ENCODE measurements at regions not wholly inside any gene's neighbourhood (a gene's known extent, or its start where the extent isn't known, plus 50 kb on each side); places are given as distances from the start of the nearest gene placed in this dataset.
"Not testable (repeated sequence)": the region's sequence is repeated elsewhere in the genome, so short reads cannot be mapped to it uniquely, and the experiment has no call there.

DNA sequence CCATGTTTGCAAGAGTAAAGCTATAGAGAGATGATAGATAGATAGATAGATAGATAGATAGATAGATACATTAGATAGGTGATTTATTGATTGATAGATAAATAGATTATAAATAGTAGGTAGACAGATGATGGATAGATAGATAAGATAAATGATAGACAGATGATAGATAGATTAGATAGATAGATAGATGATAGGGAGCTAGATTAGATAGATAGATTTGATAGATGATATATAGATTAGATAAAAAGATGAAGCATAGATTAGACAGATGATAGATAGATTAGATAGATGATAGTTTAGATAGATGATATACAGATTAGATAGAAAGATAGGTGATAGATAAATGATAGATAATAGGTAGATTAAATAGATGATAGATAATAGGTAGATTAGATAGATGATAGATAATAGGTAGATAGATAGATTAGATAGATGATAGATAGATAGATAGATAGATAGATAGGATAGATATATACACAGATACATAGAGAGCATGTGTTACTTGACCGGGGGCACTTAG is 243.3 kb upstream of the FOXK1 start:
- no peak for DNase-seq

DNA sequence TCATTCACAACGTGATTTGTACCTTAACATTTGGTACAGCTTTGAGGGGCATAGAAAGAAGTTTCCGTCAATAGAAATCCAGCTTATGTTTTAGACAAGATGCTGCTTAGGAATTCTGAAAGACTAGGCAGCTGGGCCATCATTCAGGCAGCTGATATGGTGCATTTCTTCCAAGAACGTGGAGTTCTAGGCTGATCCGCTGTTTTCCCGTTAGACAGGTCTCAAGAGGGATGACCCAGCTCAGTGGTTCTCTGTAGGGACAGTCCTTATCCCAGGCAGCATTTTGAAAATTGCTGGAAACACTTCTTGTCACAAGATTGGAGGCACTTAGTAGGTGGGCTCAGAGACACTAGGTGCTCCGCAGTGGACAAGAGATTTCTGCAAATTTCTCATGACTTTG is 242.7 kb upstream of the FOXK1 start:
- DNase-seq: no peak

GRCh38 chr7:4444106-4444505 is 238.0 kb upstream of the FOXK1 start:
- DNase-seq: no peak

DNA sequence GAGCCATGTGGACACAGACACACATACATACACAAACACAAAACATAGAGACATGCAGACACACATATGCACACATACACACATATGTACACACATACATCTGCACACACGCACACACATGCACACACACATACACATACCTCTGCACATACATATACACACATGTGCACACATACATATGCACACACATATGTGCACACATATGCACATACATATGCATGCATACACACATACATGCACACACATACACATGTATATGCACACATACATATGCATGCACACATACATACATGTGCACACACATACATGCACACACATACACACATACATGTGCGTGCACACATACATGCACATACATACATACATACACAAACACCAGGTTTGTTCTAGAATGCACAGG is 236.3 kb upstream of the FOXK1 start:
- no peak for DNase-seq

DNA sequence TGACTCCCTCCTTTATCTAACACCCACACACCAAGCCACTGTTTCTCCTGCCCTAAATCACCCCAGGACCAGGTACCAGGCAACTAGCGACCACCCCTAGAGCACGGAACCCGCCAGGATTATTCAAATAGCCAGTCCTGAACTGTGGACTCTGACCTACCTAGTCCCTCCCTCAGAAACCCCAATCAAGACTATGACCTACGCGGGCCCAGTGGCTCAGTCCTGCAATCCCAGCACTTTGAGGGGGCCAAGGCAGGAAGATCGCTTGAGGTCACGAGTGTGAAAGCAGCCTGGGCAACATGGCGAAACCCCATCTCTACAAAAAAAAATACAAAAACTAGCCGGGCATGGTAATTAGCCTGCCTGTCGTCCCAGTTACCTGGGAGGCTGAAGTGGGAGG is 232.8 kb upstream of the FOXK1 start:
- no peak for DNase-seq

DNA sequence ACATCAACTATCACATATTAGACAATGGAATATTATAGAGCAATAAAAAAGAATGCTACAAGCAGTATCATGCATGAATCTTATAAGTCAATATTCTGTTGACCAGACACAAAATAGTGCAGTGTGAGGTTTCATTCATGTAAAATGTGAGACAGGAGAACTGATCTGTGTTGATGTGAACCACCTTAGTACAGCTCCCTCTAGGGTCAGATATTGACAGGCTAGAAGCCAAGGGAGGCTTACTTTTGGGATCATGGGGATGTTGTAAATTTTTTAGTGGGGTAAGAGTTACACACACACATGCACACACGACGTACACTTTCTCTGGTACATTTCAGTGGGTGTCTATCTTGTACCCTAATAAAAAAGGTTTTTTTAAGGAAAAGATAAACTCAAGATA is 231.6 kb upstream of the FOXK1 start:
- DNase-seq: no peak

GRCh38 chr7:4460597-4460996 is 221.5 kb upstream of the FOXK1 start:
- DNase-seq: no peak

- no peak for DNase-seq
Measured at GRCh38 chr7:4461531-4461930, 220.6 kb upstream of the FOXK1 start.

- no peak for DNase-seq
Measured at GRCh38 chr7:4468320-4469102, 213.6 kb upstream of the FOXK1 start.

- no peak for DNase-seq
Measured at GRCh38 chr7:4470246-4470645, 211.8 kb upstream of the FOXK1 start.

GRCh38 chr7:4472728-4473127 is 209.4 kb upstream of the FOXK1 start:
- DNase-seq: no peak

DNA sequence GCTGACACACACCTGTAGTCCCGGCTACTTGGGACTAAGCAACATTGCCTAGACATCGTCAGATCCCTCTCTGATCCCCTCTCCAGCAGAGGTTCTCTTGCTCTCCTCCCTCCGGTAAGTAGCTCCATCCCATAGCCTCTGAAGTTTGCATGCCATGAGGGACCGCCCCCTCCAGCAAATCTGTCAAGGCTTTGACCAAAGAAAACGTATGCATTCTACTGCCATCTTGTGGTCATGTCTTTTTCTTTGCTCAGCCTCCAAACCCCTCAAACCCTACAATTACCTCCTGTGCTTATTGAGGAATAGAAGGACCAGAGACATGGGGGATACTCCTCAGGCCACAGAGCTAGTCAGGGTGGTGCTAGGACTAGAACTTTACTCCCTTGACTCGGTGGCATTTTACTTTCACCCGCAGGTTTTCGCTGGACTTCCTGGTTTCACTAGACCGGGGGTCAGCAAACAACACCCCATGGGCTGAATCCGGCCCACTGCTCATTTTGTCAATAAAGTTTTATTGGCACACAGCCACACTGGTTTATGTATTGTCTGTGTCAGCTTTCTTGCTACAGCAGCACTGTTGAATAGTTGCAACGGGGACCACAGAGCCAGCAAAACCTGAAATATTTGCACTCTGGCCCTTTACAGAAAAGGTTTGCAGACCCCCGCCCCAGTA is 202.6 kb upstream of the FOXK1 start:
- no peak for DNase-seq

GRCh38 chr7:4480131-4480530 is 202.0 kb upstream of the FOXK1 start:
- DNase-seq: not testable (repeated sequence)

- no peak for DNase-seq
Measured at GRCh38 chr7:4483851-4484250, 198.2 kb upstream of the FOXK1 start.

- no peak for DNase-seq
Measured at GRCh38 chr7:4484545-4484944, 197.6 kb upstream of the FOXK1 start.

DNA sequence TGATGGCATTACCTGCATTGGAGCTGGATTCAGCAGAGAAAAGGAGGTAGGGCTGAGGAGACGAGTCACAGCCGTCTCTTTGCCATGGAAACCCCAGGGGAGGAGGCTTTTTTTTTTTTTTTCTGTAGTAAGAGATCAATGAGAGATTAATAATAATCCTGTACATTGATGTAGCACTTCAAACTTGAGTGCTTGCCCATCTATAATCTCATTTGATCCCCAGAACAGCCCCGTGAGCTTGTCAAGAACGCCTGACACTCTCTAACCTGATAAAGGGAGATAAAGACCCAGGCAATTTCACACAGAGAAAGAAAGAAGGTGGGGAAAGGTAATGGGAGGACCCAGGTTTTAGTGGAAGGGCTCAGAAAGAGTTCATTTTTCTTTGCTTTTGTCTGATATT is 195.2 kb upstream of the FOXK1 start:
- DNase-seq: no peak

- DNase-seq: not testable (repeated sequence)
Measured at GRCh38 chr7:4496911-4497310, 185.2 kb upstream of the FOXK1 start.

- no peak for DNase-seq
Measured at GRCh38 chr7:4500812-4501211, 181.3 kb upstream of the FOXK1 start.

- DNase-seq: not testable (repeated sequence)
Measured at GRCh38 chr7:4507886-4508285, 174.2 kb upstream of the FOXK1 start.

- no peak for DNase-seq
Measured at GRCh38 chr7:4513450-4513849, 168.6 kb upstream of the FOXK1 start.

DNA sequence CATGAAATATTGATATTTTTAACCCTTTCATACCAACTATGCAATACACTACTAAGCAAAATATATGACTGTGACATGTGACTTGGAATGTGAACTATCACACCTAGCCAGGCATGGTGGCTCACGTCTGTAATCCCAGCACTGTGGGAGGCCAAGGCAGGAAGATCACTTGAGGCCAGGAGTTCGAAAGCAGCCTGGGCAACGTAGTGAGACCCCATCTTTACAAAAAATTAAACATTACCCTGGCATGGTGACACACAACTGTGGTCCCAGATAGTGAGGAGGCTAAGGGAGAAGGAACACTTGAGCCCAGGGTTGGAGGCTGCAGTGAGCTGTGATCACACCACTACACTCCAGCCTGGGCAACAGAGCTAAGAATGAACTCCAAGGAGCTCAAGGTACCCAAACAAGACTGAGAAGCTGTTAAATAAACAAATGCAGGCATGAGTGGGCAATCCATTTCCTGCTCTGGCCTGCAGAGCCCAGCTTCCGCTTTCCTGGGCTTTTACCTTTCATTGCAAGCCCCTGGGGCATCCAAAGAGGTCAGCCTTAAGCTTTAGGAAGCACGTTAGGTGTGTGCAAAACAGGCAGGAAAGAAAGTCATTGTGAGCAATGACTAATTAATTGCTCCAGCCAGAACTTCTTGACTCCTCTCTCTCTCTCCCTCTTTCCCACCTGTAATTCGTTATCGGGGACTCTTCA is 162.1 kb upstream of the FOXK1 start:
- no peak for DNase-seq

DNA sequence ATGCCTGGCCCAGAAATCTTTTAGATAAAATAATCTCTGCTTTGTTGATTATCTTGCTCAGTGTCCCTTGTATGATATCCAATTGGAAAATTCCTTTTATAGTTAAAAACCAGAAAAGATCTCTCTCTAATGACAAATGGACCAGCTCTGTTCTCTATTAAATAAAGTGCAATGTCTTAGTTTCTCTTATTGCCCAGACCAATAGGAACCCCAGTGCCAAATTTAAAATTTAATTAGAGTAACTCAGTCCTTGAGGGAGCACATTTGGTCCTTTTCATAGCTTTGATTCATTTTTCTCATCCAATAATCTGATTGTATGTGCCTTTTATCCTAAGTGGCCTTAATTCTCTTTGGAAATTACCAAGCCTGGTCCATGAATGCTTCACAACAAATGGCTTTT is 158.9 kb upstream of the FOXK1 start:
- no peak for DNase-seq

DNA sequence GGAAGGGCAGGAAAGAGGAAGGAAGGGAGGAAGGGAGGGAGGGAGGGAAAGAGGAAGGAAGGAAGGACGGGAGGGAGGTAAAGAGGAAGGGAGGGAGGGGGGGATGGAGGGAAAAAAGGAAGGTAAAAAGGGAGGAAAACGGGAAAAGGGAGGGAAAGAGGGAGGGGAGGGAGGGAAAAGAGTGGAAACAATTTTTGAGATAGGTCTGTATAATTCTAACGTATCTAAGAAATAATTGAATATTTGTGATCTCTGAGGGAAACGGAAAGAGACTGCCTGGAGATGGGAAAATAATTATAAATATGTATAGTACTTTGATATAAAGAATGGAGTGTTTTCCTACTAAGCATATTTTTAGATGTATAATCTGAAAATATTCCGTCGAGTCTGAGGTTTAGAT is 158.2 kb upstream of the FOXK1 start:
- no peak for DNase-seq

DNA sequence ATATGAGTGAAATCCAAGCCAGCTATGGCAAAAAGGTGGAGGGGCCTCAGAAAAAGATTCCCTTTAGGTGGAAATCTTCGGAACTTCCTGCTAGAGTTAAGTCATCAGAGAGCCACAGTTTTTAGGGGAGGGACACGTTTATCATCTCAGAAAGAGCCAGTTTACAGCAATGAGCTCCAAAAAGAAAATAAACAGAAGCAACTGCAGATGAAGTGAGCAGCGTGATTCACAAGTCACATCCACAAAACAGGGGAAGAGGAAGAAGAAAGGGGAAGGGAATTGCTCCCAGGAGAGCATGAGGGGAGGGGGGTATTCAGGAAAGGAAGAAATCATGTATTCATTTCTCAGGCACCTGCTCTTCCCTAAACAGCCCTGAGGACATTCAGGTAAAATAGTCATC is 156.2 kb upstream of the FOXK1 start:
- no peak for DNase-seq

Measured in NK-92 treated with Interleukin-12 subunit alpha and Interleukin-12 subunit beta, amount 100 ng/mL, for 24 hours (cell line).